ENCODE measurements at regions not wholly inside any gene's neighbourhood (a gene's known extent, or its start where the extent isn't known, plus 50 kb on each side); places are given as distances from the start of the nearest gene placed in this dataset.

DNA sequence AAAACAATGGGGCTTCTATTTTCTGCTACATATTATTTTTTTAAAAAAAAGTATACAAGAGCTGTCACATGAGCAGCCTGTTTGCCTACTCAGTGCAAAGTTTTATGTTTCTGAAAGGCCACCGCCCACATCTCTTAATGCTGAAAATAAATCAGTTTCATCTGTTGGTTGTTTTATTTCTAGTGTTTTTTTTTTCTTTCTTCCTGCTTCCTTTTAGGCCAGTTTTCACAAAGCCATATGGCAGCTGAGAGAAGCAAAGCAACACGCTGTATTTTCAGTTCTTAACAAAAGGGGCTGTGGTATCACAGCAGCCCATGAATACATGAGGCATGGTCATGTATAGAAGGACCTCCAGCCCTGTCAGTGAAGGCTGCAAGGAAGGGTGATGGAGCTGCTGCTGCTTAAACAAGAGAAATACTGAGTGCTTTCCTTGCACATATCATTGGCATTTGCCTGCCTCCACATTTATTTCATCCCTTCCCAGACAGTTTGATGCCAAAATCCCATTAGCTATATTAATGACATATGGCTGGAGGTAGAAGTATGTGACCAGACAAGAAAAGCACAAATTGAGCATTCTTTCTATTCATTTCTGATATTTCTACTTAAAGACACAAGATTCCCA is 172.5 kb downstream of the PCDH18 start:
- TF ChIP-seq, protein P1, sequence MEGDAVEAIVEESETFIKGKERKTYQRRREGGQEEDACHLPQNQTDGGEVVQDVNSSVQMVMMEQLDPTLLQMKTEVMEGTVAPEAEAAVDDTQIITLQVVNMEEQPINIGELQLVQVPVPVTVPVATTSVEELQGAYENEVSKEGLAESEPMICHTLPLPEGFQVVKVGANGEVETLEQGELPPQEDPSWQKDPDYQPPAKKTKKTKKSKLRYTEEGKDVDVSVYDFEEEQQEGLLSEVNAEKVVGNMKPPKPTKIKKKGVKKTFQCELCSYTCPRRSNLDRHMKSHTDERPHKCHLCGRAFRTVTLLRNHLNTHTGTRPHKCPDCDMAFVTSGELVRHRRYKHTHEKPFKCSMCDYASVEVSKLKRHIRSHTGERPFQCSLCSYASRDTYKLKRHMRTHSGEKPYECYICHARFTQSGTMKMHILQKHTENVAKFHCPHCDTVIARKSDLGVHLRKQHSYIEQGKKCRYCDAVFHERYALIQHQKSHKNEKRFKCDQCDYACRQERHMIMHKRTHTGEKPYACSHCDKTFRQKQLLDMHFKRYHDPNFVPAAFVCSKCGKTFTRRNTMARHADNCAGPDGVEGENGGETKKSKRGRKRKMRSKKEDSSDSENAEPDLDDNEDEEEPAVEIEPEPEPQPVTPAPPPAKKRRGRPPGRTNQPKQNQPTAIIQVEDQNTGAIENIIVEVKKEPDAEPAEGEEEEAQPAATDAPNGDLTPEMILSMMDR (conservative IDR thresholded peaks at IDR 0.05; ENCODE audit: low read depth, low read length), result no peak
- no peak for TF ChIP-seq EZH2 (IDR thresholded peaks at IDR 0.05; ENCODE audit: borderline replicate concordance, low read depth, low read length, poor library complexity, severe bottlenecking)

All from A673 (cell line).